ENCODE measurements at regions not wholly inside any gene's neighbourhood (a gene's known extent, or its start where the extent isn't known, plus 50 kb on each side); places are given as distances from the start of the nearest gene placed in this dataset.

- H3K27me3 ChIP-seq (replicated peaks in 1 of 4; ENCODE audit: control extremely low read depth in 1 of 4, control insufficient read depth in 3 of 4, insufficient read depth in 4 of 4, low read length in 3 of 4), result no peaks in the 10 kb centered on the region
- H3K4me3 ChIP-seq (ENCODE audit: control extremely low read depth in 1 of 5, extremely low read depth in 1 of 5, insufficient read depth in 1 of 5, low read depth in 2 of 5, low read length in 4 of 5), result no peak overlapping the region
- no peaks in the 10 kb centered on the region for H4K20me1 ChIP-seq (ENCODE audit: control insufficient read depth, insufficient read depth, low read length, poor library complexity, severe bottlenecking)
- ChIA-PET POLR2A (no interaction called here), CTCF (no interaction called here)
- H3K4me2 ChIP-seq (replicated peaks; ENCODE audit: low read depth, low read length, poor library complexity, severe bottlenecking), result no peak overlapping the region
- H3K27ac ChIP-seq (ENCODE audit: low read length in 2 of 2), result no peak overlapping the region
- no peak for TF ChIP-seq EZH2 (IDR thresholded peaks at IDR 0.05; ENCODE audit: borderline replicate concordance, insufficient read depth, low read depth, low read length, poor library complexity, severe bottlenecking)
- TF ChIP-seq, protein P1, sequence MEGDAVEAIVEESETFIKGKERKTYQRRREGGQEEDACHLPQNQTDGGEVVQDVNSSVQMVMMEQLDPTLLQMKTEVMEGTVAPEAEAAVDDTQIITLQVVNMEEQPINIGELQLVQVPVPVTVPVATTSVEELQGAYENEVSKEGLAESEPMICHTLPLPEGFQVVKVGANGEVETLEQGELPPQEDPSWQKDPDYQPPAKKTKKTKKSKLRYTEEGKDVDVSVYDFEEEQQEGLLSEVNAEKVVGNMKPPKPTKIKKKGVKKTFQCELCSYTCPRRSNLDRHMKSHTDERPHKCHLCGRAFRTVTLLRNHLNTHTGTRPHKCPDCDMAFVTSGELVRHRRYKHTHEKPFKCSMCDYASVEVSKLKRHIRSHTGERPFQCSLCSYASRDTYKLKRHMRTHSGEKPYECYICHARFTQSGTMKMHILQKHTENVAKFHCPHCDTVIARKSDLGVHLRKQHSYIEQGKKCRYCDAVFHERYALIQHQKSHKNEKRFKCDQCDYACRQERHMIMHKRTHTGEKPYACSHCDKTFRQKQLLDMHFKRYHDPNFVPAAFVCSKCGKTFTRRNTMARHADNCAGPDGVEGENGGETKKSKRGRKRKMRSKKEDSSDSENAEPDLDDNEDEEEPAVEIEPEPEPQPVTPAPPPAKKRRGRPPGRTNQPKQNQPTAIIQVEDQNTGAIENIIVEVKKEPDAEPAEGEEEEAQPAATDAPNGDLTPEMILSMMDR (IDR thresholded peaks at IDR 0.05), result no peak
- no CpG with 5 or more reads among the region's 3 CpGs for WGBS (ENCODE audit: insufficient coverage)
- H2AFZ ChIP-seq (ENCODE audit: insufficient read depth, low read depth, low read length, poor library complexity, severe bottlenecking), result no peak overlapping the region
- H3K4me3 Mint-ChIP-seq, result no peak overlapping the region
- H3K27me3 Mint-ChIP-seq, result no peaks in the 10 kb centered on the region
- intact Hi-C loops (cut with micrococcal nuclease), result no loop called here
- H3K9me3 Mint-ChIP-seq (ENCODE audit: insufficient read depth), result peaks cover 8% of the 10 kb centered on the region
- no peak overlapping the region for H3K9ac ChIP-seq (ENCODE audit: low read length)
- H3K4me1 ChIP-seq (ENCODE audit: control insufficient read depth in 2 of 2, insufficient read depth in 2 of 2, low read length in 2 of 2), result no peaks in the 10 kb centered on the region
- no peaks in the 10 kb centered on the region for H3K9me3 ChIP-seq (ENCODE audit: control extremely low read depth in 1 of 3, control insufficient read depth in 2 of 3, insufficient read depth in 1 of 3, low read length in 2 of 3)
- no peak for ATAC-seq (ENCODE audit: low read depth)
- H3K79me2 ChIP-seq (ENCODE audit: control insufficient read depth, insufficient read depth, low read length), result no peaks in the 10 kb centered on the region
- no peak for DNase-seq
- no peaks in the 10 kb centered on the region for H3K4me1 Mint-ChIP-seq
- no peak overlapping the region for H3K27ac Mint-ChIP-seq
- no peaks in the 10 kb centered on the region for H3K36me3 ChIP-seq (replicated peaks in 1 of 2; ENCODE audit: control extremely low read depth in 1 of 2, control insufficient read depth in 1 of 2, extremely low read depth in 1 of 2, insufficient read depth in 2 of 2, low read length in 1 of 2)
Measured at GRCh38 chr5:57932761-57933160, 450.1 kb upstream of the ACTBL2 start.

DNA sequence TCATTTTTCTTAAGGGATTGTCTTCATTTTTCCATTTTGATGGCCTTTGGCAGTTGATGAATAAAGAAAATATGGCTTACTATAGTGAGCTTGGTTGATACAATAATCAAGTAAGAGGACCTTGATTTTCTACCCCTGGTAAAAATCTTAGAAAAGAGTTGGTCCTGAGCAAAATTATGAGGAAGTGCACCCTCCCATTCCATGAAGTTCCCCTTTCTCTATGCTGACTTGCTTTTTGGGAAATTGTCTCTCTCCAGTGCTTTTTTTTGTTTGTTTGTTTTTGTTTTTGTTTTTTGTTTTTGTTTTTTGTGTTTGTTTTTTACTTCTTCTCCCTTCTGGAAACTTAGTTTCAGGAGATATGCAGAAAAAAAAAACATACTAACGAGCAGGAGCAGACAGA lies 449.2 kb upstream of the ACTBL2 start:
- peaks cover 8% of the 10 kb centered on the region for H3K9me3 Mint-ChIP-seq (ENCODE audit: insufficient read depth)

More for the DNA sequence above, 449.2 kb upstream of the ACTBL2 start:
- H3K36me3 ChIP-seq (replicated peaks in 1 of 2; ENCODE audit: control extremely low read depth in 1 of 2, control insufficient read depth in 1 of 2, extremely low read depth in 1 of 2, insufficient read depth in 2 of 2, low read length in 1 of 2), result no peaks in the 10 kb centered on the region
- no peaks in the 10 kb centered on the region for H3K79me2 ChIP-seq (ENCODE audit: control insufficient read depth, insufficient read depth, low read length)
- H3K27ac Mint-ChIP-seq, result no peak overlapping the region
- CTCF ChIA-PET, result no interaction called here
- H2AFZ ChIP-seq (ENCODE audit: insufficient read depth, low read depth, low read length, poor library complexity, severe bottlenecking), result no peak overlapping the region
- TF ChIP-seq EZH2 (IDR thresholded peaks at IDR 0.05; ENCODE audit: borderline replicate concordance, insufficient read depth, low read depth, low read length, poor library complexity, severe bottlenecking), result no peak
- TF ChIP-seq, protein P1 (IDR thresholded peaks at IDR 0.05), result no peak
- DNase-seq (no peak), ATAC-seq (ENCODE audit: low read depth) (no peak)
- no peak overlapping the region for H3K4me2 ChIP-seq (replicated peaks; ENCODE audit: low read depth, low read length, poor library complexity, severe bottlenecking)
- H4K20me1 ChIP-seq (ENCODE audit: control insufficient read depth, insufficient read depth, low read length, poor library complexity, severe bottlenecking), result no peaks in the 10 kb centered on the region
- H3K27me3 ChIP-seq (replicated peaks in 1 of 4; ENCODE audit: control extremely low read depth in 1 of 4, control insufficient read depth in 3 of 4, insufficient read depth in 4 of 4, low read length in 3 of 4), result no peaks in the 10 kb centered on the region
- intact Hi-C loops (cut with micrococcal nuclease), result no loop called here
- no peak overlapping the region for H3K4me3 ChIP-seq (ENCODE audit: control extremely low read depth in 1 of 5, extremely low read depth in 1 of 5, insufficient read depth in 1 of 5, low read depth in 2 of 5, low read length in 4 of 5)
- no peaks in the 10 kb centered on the region for H3K9me3 ChIP-seq (ENCODE audit: control extremely low read depth in 1 of 3, control insufficient read depth in 2 of 3, insufficient read depth in 1 of 3, low read length in 2 of 3)
- no peaks in the 10 kb centered on the region for H3K27me3 Mint-ChIP-seq
- POLR2A ChIA-PET, result no interaction called here
- no peaks in the 10 kb centered on the region for H3K4me1 ChIP-seq (ENCODE audit: control insufficient read depth in 2 of 2, insufficient read depth in 2 of 2, low read length in 2 of 2)
- no peaks in the 10 kb centered on the region for H3K4me1 Mint-ChIP-seq
- H3K9ac ChIP-seq (ENCODE audit: low read length), result no peak overlapping the region
- no peak overlapping the region for H3K27ac ChIP-seq (ENCODE audit: low read length in 2 of 2)
- no CpG with 5 or more reads among the region's 1 CpG for WGBS (ENCODE audit: insufficient coverage)
- no peak overlapping the region for H3K4me3 Mint-ChIP-seq
